ENCODE measurements at regions not wholly inside any gene's neighbourhood (a gene's known extent, or its start where the extent isn't known, plus 50 kb on each side); places are given as distances from the start of the nearest gene placed in this dataset.

- Histone ChIP-seq H3K36me3 (no peaks in the 10 kb centered on the region), H3K4me3 (no peak overlapping the region), H3K4me1 (no peaks in the 10 kb centered on the region), H3K27ac (no peak overlapping the region), H3K27me3 (no peaks in the 10 kb centered on the region), H3K9me3 (no peaks in the 10 kb centered on the region)
- in situ Hi-C loops (cut with MboI; ENCODE audit: low pct_ligation_motif_present in 1 of 4, low pct_unique_long_range_greater_than_20kb in 1 of 4, low sequenced_read_pairs in 3 of 4) (no loop called here), intact Hi-C loops (cut with DNase I; ENCODE audit: low total_unique reads) (no loop called here)
- TF ChIP-seq CTCF (IDR thresholded peaks at IDR 0.05) (no peak), POLR2AphosphoS5 (IDR thresholded peaks at IDR 0.05) (no peak), POLR2A (IDR thresholded peaks at IDR 0.05) (no peak), EP300 (IDR thresholded peaks at IDR 0.05; ENCODE audit: low read depth) (no peak)
- no peak for DNase-seq
- 82 to 90% methylated on average over 2 to 3 of the region's 3 CpGs for WGBS, 2 donors (ENCODE audit: low coverage in 1 of 2)
Measured at GRCh38 chr3:153111016-153111415, 51.0 kb upstream of the RAP2B start.

Small RNA genes in the stretch of these regions (small RNA-seq; reads per million reads assigned to genes)
- 0 reads per million in 4 donors for gene HMGN2P13

Measured in transverse colon (tissue), 4 donors.